ENCODE measurements at regions not wholly inside any gene's neighbourhood (a gene's known extent, or its start where the extent isn't known, plus 50 kb on each side); places are given as distances from the start of the nearest gene placed in this dataset.

DNA sequence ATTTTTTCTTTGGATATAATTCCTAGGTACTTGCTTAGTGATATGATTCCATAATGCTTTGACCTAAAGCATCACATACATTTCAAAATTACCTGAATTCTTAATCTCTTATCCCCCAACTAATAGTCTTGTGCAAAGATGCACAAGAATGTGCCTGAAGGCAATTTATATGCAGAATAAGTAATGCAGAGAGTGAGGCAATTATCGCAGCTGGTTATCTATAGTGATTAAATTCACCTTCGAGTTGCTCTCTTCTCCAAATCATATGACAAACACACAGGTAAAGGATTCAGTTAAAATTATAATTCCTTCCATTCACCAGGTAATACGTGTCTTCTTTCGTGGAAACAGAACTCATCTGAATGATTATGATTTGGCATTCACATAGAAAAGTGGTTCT lies 717.3 kb downstream of the MRPL39 start:
- Histone ChIP-seq H3K4me1 (ENCODE audit: control insufficient read depth, extremely low read depth, insufficient read depth, low read length) (no peaks in the 10 kb centered on the region), H4K20me1 (ENCODE audit: control insufficient read depth, extremely low read depth, insufficient read depth, low read length) (no peaks in the 10 kb centered on the region), H3K79me2 (ENCODE audit: control insufficient read depth, insufficient read depth, low read length) (no peaks in the 10 kb centered on the region), H3K9me1 (ENCODE audit: control insufficient read depth, extremely low read depth, insufficient read depth, low read length) (no peaks in the 10 kb centered on the region), H3K4me2 (ENCODE audit: control insufficient read depth, extremely low read depth, insufficient read depth, low read depth, low read length) (no peak overlapping the region), H3K9me3 (ENCODE audit: control insufficient read depth, low read depth, low read length) (no peaks in the 10 kb centered on the region), H3K27me3 (ENCODE audit: control insufficient read depth, extremely low read depth, insufficient read depth, low read length) (no peaks in the 10 kb centered on the region), H2AFZ (ENCODE audit: control insufficient read depth, low read length) (no peak overlapping the region), H3K36me3 (ENCODE audit: control insufficient read depth in 2 of 2, extremely low read depth in 1 of 2, insufficient read depth in 2 of 2, low read length in 2 of 2) (no peaks in the 10 kb centered on the region), H3K4me3 (ENCODE audit: control insufficient read depth in 2 of 3, extremely low read depth in 1 of 3, insufficient read depth in 2 of 3, low read depth in 1 of 3, low read length in 3 of 3) (no peak overlapping the region), H3K27ac (ENCODE audit: control insufficient read depth, insufficient read depth, low read length) (no peak overlapping the region), H3K9ac (ENCODE audit: control insufficient read depth, extremely low read depth, insufficient read depth, low read length) (no peak overlapping the region)
- DNase-seq (ENCODE audit: low read depth, low spot score) (no peak), FAIRE-seq (no peak)
- dilution Hi-C loops (cut with MboI; ENCODE audit: extremely low pct_ligation_motif_present, low sequenced_read_pairs), result no loop called here
- TF ChIP-seq EZH2 (IDR thresholded peaks at IDR 0.05; ENCODE audit: low read length), result no peak
- TF ChIP-seq, protein P1, sequence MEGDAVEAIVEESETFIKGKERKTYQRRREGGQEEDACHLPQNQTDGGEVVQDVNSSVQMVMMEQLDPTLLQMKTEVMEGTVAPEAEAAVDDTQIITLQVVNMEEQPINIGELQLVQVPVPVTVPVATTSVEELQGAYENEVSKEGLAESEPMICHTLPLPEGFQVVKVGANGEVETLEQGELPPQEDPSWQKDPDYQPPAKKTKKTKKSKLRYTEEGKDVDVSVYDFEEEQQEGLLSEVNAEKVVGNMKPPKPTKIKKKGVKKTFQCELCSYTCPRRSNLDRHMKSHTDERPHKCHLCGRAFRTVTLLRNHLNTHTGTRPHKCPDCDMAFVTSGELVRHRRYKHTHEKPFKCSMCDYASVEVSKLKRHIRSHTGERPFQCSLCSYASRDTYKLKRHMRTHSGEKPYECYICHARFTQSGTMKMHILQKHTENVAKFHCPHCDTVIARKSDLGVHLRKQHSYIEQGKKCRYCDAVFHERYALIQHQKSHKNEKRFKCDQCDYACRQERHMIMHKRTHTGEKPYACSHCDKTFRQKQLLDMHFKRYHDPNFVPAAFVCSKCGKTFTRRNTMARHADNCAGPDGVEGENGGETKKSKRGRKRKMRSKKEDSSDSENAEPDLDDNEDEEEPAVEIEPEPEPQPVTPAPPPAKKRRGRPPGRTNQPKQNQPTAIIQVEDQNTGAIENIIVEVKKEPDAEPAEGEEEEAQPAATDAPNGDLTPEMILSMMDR (optimal IDR thresholded peaks at IDR 0.05 in 1 of 3, IDR thresholded peaks at IDR 0.05 in 1 of 3, conservative IDR thresholded peaks at IDR 0.05 in 1 of 3; ENCODE audit: extremely low read depth in 1 of 3, insufficient read depth in 2 of 3, low read length in 3 of 3), result no peak

GRCh38 chr21:24881506-24881905 lies 725.8 kb downstream of the MRPL39 start:
- no peak for FAIRE-seq
- dilution Hi-C loops (cut with MboI; ENCODE audit: extremely low pct_ligation_motif_present, low sequenced_read_pairs), result no loop called here
- no peaks in the 10 kb centered on the region for H3K9me1 ChIP-seq (ENCODE audit: control insufficient read depth, extremely low read depth, insufficient read depth, low read length)
- no peaks in the 10 kb centered on the region for H4K20me1 ChIP-seq (ENCODE audit: control insufficient read depth, extremely low read depth, insufficient read depth, low read length)
- no peaks in the 10 kb centered on the region for H3K4me1 ChIP-seq (ENCODE audit: control insufficient read depth, extremely low read depth, insufficient read depth, low read length)
- H3K9me3 ChIP-seq (ENCODE audit: control insufficient read depth, low read depth, low read length), result no peaks in the 10 kb centered on the region
- no peak overlapping the region for H3K4me2 ChIP-seq (ENCODE audit: control insufficient read depth, extremely low read depth, insufficient read depth, low read depth, low read length)
- no peak for DNase-seq (ENCODE audit: low read depth, low spot score)
- no peak overlapping the region for H3K9ac ChIP-seq (ENCODE audit: control insufficient read depth, extremely low read depth, insufficient read depth, low read length)
- no peaks in the 10 kb centered on the region for H3K36me3 ChIP-seq (ENCODE audit: control insufficient read depth in 2 of 2, extremely low read depth in 1 of 2, insufficient read depth in 2 of 2, low read length in 2 of 2)
- H3K4me3 ChIP-seq (ENCODE audit: control insufficient read depth in 2 of 3, extremely low read depth in 1 of 3, insufficient read depth in 2 of 3, low read depth in 1 of 3, low read length in 3 of 3), result no peak overlapping the region
- TF ChIP-seq, protein P1 (optimal IDR thresholded peaks at IDR 0.05 in 1 of 3, IDR thresholded peaks at IDR 0.05 in 1 of 3, conservative IDR thresholded peaks at IDR 0.05 in 1 of 3; ENCODE audit: extremely low read depth in 1 of 3, insufficient read depth in 2 of 3, low read length in 3 of 3), result no peak
- TF ChIP-seq EZH2 (IDR thresholded peaks at IDR 0.05; ENCODE audit: low read length), result no peak
- H3K79me2 ChIP-seq (ENCODE audit: control insufficient read depth, insufficient read depth, low read length), result no peaks in the 10 kb centered on the region
- H3K27me3 ChIP-seq (ENCODE audit: control insufficient read depth, extremely low read depth, insufficient read depth, low read length), result no peaks in the 10 kb centered on the region
- H3K27ac ChIP-seq (ENCODE audit: control insufficient read depth, insufficient read depth, low read length), result no peak overlapping the region
- no peak overlapping the region for H2AFZ ChIP-seq (ENCODE audit: control insufficient read depth, low read length)

Measured in keratinocyte (primary cell).